NCI-H128 (cell line): ENCODE measurements at regions not wholly inside any gene's neighbourhood (a gene's known extent, or its start where the extent isn't known, plus 50 kb on each side); places are given as distances from the start of the nearest gene placed in this dataset.
"Not testable (repeated sequence)": the region's sequence is repeated elsewhere in the genome, so short reads cannot be mapped to it uniquely, and the experiment has no call there.

Source experiments
- DNase-seq: peaks from one replicate; lab custom pipeline; 2025; ENCODE audit not compliant: unreplicated experiment; lab: John Stamatoyannopoulos, UW

- DNase-seq = peak; percentile 71
These were observed 237.0 kb downstream of the UACA start for GRCh38 chr15:70526221-70526973.

- no peak for DNase-seq
These were observed 237.8 kb downstream of the UACA start for GRCh38 chr15:70525551-70525950.

GRCh38 chr15:70524470-70524869 is 238.9 kb downstream of the UACA start:
- DNase-seq = no peak

GRCh38 chr15:70523616-70524015 is 239.7 kb downstream of the UACA start:
- no peak for DNase-seq

- DNase-seq = no peak
These were observed 240.2 kb downstream of the UACA start for GRCh38 chr15:70523192-70523591.

- no peak for DNase-seq
These were observed 240.9 kb downstream of the UACA start for GRCh38 chr15:70522323-70522966.

GRCh38 chr15:70521576-70522322 is 241.6 kb downstream of the UACA start:
- DNase-seq = no peak

GRCh38 chr15:70519616-70520015 is 243.7 kb downstream of the UACA start:
- no peak for DNase-seq

GRCh38 chr15:70519004-70519365 is 244.4 kb downstream of the UACA start:
- DNase-seq = no peak

GRCh38 chr15:70518201-70519003 is 245.0 kb downstream of the UACA start:
- DNase-seq = no peak

GRCh38 chr15:70517194-70517590 is 246.2 kb downstream of the UACA start:
- no peak for DNase-seq

GRCh38 chr15:70516408-70517193 is 246.8 kb downstream of the UACA start:
- no peak for DNase-seq

GRCh38 chr15:70514251-70514650 is 249.1 kb downstream of the UACA start:
- DNase-seq = no peak

GRCh38 chr15:70513819-70514218 is 249.5 kb downstream of the UACA start:
- no peak for DNase-seq

- no peak for DNase-seq
These were observed 250.5 kb downstream of the UACA start for GRCh38 chr15:70512772-70513362.

GRCh38 chr15:70511972-70512587 is 251.3 kb downstream of the UACA start:
- DNase-seq = not testable (repeated sequence)

GRCh38 chr15:70510433-70510832 is 252.9 kb downstream of the UACA start:
- no peak for DNase-seq

- DNase-seq = no peak
These were observed 253.6 kb downstream of the UACA start for GRCh38 chr15:70509731-70510143.

- no peak for DNase-seq
These were observed 254.1 kb downstream of the UACA start for GRCh38 chr15:70509282-70509662.
